ENCODE measurements at regions not wholly inside any gene's neighbourhood (a gene's known extent, or its start where the extent isn't known, plus 50 kb on each side); places are given as distances from the start of the nearest gene placed in this dataset.
"Not testable (repeated sequence)": the region's sequence is repeated elsewhere in the genome, so short reads cannot be mapped to it uniquely, and the experiment has no call there.

GRCh38 chr2:205864491-205864890 lies 182.2 kb downstream of the NRP2 start:
- no peaks in the 10 kb centered on the region for H3K4me1 ChIP-seq (ENCODE audit: insufficient read depth)
- H3F3A ChIP-seq (replicated peaks; ENCODE audit: low read depth) = no peaks in the 10 kb centered on the region
- Mint-ChIP-seq H3K4me3 (no peak overlapping the region), H3K9me3 (no peaks in the 10 kb centered on the region), H3K27ac (no peak overlapping the region), H3K36me3 (ENCODE audit: low read depth) (no peaks in the 10 kb centered on the region), H3K27me3 (ENCODE audit: insufficient read depth, low read depth, poor library complexity) (no peaks in the 10 kb centered on the region), H3K4me1 (peaks cover 7% of the 10 kb centered on the region)
- no peak for TF ChIP-seq NANOG (IDR thresholded peaks at IDR 0.05; ENCODE audit: borderline replicate concordance)
- TF ChIP-seq ZNF331 (CRISPR knock-in tag; IDR thresholded peaks at IDR 0.05; ENCODE audit: low read depth) = no peak
- no peak for TF ChIP-seq EZH2 (IDR thresholded peaks at IDR 0.05; ENCODE audit: low read depth, unreplicated experiment)
- TF ChIP-seq EZH2phosphoT487 (IDR thresholded peaks at IDR 0.05; ENCODE audit: unreplicated experiment) = no peak
- H2AFZ ChIP-seq = no peak overlapping the region
- no peak overlapping the region for H3K4me3 ChIP-seq
- H3K27me3 ChIP-seq (ENCODE audit: insufficient read depth) = no peaks in the 10 kb centered on the region
- no peaks in the 10 kb centered on the region for H3K79me2 ChIP-seq (replicated peaks; ENCODE audit: insufficient read depth)
- no peak overlapping the region for H3K27ac ChIP-seq (ENCODE audit: low read depth)
- H3K36me3 ChIP-seq (ENCODE audit: insufficient read depth) = no peaks in the 10 kb centered on the region
- DNase-seq (ENCODE audit: low spot score) = no peak
- ATAC-seq = no peak
- H3K4me2 ChIP-seq = no peak overlapping the region
- peaks cover 7% of the 10 kb centered on the region; the same call in 1 of the 2 replicates for H3K9me2 ChIP-seq (ENCODE audit: insufficient read depth)
- no peaks in the 10 kb centered on the region for H4K20me1 ChIP-seq (replicated peaks; ENCODE audit: insufficient read depth)

GRCh38 chr2:205862761-205863160 lies 180.5 kb downstream of the NRP2 start:
- not testable (repeated sequence) for H3K9me3 Mint-ChIP-seq; H3K9me2 ChIP-seq (ENCODE audit: insufficient read depth); H3K36me3 Mint-ChIP-seq (ENCODE audit: low read depth); H4K20me1 ChIP-seq (replicated peaks; ENCODE audit: insufficient read depth); DNase-seq (ENCODE audit: low spot score); H3K4me3 ChIP-seq; H3K36me3 ChIP-seq (ENCODE audit: insufficient read depth); H3K27ac ChIP-seq (ENCODE audit: low read depth); H3K4me1 Mint-ChIP-seq; H3K4me3 Mint-ChIP-seq; H3K79me2 ChIP-seq (replicated peaks; ENCODE audit: insufficient read depth); H3K27me3 Mint-ChIP-seq (ENCODE audit: insufficient read depth, low read depth, poor library complexity); H3K4me1 ChIP-seq (ENCODE audit: insufficient read depth); H3K27ac Mint-ChIP-seq; H3F3A ChIP-seq (replicated peaks; ENCODE audit: low read depth); H3K4me2 ChIP-seq; H2AFZ ChIP-seq; ATAC-seq; H3K27me3 ChIP-seq (ENCODE audit: insufficient read depth)

GRCh38 chr2:205860885-205861284 lies 178.6 kb downstream of the NRP2 start:
- no peaks in the 10 kb centered on the region for H3K36me3 ChIP-seq (ENCODE audit: insufficient read depth)
- H3K4me3 ChIP-seq = no peak overlapping the region
- no peak overlapping the region for H3K4me3 Mint-ChIP-seq
- no peaks in the 10 kb centered on the region for H3F3A ChIP-seq (replicated peaks; ENCODE audit: low read depth)
- H3K27ac Mint-ChIP-seq = no peak overlapping the region
- H3K4me1 Mint-ChIP-seq = peaks cover 5% of the 10 kb centered on the region; the same call in 1 of the 3 replicates
- H3K36me3 Mint-ChIP-seq (ENCODE audit: low read depth) = no peaks in the 10 kb centered on the region
- no peak for ATAC-seq
- H3K4me2 ChIP-seq = no peak overlapping the region
- H3K27ac ChIP-seq (ENCODE audit: low read depth) = no peak overlapping the region
- DNase-seq (ENCODE audit: low spot score) = no peak
- peaks cover 11% of the 10 kb centered on the region; the same call in 1 of the 2 replicates for H3K9me2 ChIP-seq (ENCODE audit: insufficient read depth)
- no peaks in the 10 kb centered on the region for H3K27me3 ChIP-seq (ENCODE audit: insufficient read depth)
- no peaks in the 10 kb centered on the region for H3K79me2 ChIP-seq (replicated peaks; ENCODE audit: insufficient read depth)
- no peaks in the 10 kb centered on the region for H4K20me1 ChIP-seq (replicated peaks; ENCODE audit: insufficient read depth)
- H3K9me3 Mint-ChIP-seq = no peaks in the 10 kb centered on the region
- H2AFZ ChIP-seq = peak overlapping the region; percentile 38; the same call in 1 of the 2 replicates
- no peaks in the 10 kb centered on the region for H3K4me1 ChIP-seq (ENCODE audit: insufficient read depth)
- H3K27me3 Mint-ChIP-seq (ENCODE audit: insufficient read depth, low read depth, poor library complexity) = peaks cover 2% of the 10 kb centered on the region
- TF ChIP-seq NANOG (IDR thresholded peaks at IDR 0.05; ENCODE audit: borderline replicate concordance) (no peak), ZNF462 (CRISPR knock-in tag; IDR thresholded peaks at IDR 0.05) (no peak), POLR2AphosphoS5 (IDR thresholded peaks at IDR 0.05; ENCODE audit: low read depth) (no peak), CREB1 (CRISPR knock-in tag; IDR thresholded peaks at IDR 0.05; ENCODE audit: low read depth) (no peak), EZH2phosphoT487 (IDR thresholded peaks at IDR 0.05; ENCODE audit: unreplicated experiment) (no peak), JUNB (IDR thresholded peaks at IDR 0.05; ENCODE audit: unreplicated experiment) (no peak), ZNF114 (CRISPR knock-in tag; IDR thresholded peaks at IDR 0.05) (no peak)

Data from GM23338 (cell line).